GM13977 (cell line): ENCODE measurements at regions not wholly inside any gene's neighbourhood (a gene's known extent, or its start where the extent isn't known, plus 50 kb on each side); places are given as distances from the start of the nearest gene placed in this dataset.

Experiments used
- DNase-seq: peaks from one replicate; pipeline ENCODE4 v3.0.0; 2012; ENCODE audit warnings: low spot score
- in situ Hi-C: fragments of 300-500 bp; cut with MboI; formaldehyde crosslinking; loops from one replicate; pipeline ENCODE4 v1.12.0; 2022; ENCODE audit warnings: low sequenced_read_pairs, low pct_unique_long_range_greater_than_20kb, mixed read lengths, inconsistent platforms; ENCODE audit not compliant: unreplicated experiment
- TF ChIP-seq, protein P1 (sequence below): IDR thresholded peaks from 2 replicates; pipeline ENCODE4 v1.5.1; 2012; ENCODE audit warnings: mild to moderate bottlenecking, control low read depth; ENCODE audit not compliant: insufficient read depth; ENCODE audit errors: extremely low read depth, missing control alignments

DNA sequence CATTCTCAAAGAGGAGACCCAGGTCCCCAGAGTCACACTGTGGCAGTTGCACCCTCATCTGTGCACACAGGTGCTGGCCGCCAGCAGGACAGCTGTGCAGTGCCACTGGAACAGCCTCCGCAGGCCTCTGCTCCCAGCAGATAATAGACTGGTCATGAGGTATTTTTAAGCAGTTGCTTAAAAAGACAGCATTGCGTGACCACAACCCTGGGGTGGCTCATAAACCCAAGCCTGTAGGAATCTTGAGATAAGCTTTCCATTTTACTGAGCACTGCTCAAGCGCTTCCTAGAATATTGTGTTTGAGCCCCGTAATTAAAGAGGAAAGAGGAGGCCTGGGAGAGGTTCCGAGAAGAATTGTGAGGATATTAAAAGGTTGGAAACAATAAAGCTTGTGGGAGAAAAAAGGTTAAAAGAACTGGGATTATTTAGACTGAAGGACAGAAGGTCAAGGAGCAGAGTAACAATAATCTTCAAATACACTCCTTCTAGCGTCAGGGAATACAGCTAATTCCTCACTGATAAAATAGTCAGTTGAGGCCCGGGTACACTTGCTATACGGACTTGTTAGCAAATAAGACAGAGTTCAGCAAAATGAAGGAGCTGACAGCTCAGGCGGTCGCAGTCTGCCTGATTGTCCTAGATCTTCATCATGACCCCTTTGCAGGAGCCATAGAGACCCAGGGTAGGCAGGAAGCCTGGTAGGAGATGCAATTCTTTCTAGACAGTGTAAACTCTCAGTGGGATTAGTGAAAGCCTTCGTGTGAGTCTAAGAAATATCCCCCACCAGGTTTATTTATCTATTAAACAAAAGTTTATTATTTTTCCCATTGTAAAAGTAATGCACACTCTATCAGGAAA, 86.2 kb upstream of the KIT start:
- TF ChIP-seq, protein P1, sequence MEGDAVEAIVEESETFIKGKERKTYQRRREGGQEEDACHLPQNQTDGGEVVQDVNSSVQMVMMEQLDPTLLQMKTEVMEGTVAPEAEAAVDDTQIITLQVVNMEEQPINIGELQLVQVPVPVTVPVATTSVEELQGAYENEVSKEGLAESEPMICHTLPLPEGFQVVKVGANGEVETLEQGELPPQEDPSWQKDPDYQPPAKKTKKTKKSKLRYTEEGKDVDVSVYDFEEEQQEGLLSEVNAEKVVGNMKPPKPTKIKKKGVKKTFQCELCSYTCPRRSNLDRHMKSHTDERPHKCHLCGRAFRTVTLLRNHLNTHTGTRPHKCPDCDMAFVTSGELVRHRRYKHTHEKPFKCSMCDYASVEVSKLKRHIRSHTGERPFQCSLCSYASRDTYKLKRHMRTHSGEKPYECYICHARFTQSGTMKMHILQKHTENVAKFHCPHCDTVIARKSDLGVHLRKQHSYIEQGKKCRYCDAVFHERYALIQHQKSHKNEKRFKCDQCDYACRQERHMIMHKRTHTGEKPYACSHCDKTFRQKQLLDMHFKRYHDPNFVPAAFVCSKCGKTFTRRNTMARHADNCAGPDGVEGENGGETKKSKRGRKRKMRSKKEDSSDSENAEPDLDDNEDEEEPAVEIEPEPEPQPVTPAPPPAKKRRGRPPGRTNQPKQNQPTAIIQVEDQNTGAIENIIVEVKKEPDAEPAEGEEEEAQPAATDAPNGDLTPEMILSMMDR = no peak
- in situ Hi-C loops = no loop called here
- no peak for DNase-seq

- TF ChIP-seq, protein P1 = no peak
- in situ Hi-C loops = no loop called here
- DNase-seq = no peak
Measured at GRCh38 chr4:54572152-54572542, 85.6 kb upstream of the KIT start.

GRCh38 chr4:54574500-54574899, 83.3 kb upstream of the KIT start:
- TF ChIP-seq, protein P1 = no peak
- in situ Hi-C loops = no loop called here
- no peak for DNase-seq

DNA sequence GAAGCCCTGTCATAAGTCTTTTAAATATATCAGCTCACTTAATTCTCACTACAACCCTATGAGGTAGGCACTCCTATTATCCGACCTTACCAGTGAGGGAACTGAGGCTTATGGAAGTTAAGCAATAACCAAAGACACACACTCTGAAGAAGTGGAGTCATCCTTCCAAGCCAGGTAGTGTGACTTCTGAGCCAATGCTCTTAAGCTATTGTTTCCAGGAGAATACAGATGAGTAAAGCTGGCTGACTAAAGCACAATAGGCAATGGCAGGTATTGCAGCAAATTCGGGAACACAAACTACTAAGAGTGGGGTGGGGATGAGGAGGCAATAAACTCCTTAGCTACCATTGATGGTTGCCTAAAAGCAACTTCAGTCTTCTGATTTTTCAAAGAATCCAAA, 81.8 kb upstream of the KIT start:
- no peak for DNase-seq
- in situ Hi-C loops = no loop called here
- TF ChIP-seq, protein P1 = no peak

- TF ChIP-seq, protein P1 = no peak
- in situ Hi-C loops = no loop called here
- DNase-seq = no peak
Measured at GRCh38 chr4:54581807-54582206, 76.0 kb upstream of the KIT start.

GRCh38 chr4:54585321-54586000, 72.3 kb upstream of the KIT start:
- no peak for DNase-seq
- in situ Hi-C loops = no loop called here
- TF ChIP-seq, protein P1 = no peak
